Ishikawa (cell line): ENCODE measurements at regions not wholly inside any gene's neighbourhood (a gene's known extent, or its start where the extent isn't known, plus 50 kb on each side); places are given as distances from the start of the nearest gene placed in this dataset.

Experiments used
- CEBPB ChIP-seq: IDR thresholded peaks from 2 replicates; pipeline ENCODE4 v1.6.1; 2012
- RAD21 ChIP-seq: IDR thresholded peaks from 2 replicates; pipeline ENCODE4 v1.6.1; 2012; ENCODE audit warnings: low read depth
- TEAD4 ChIP-seq: IDR thresholded peaks from 2 replicates; pipeline ENCODE4 v1.6.1; 2012
- USF1 ChIP-seq: IDR thresholded peaks from 2 replicates; pipeline ENCODE4 v1.6.1; 2012

GRCh38 chr2:21220930-21221329 is 97.2 kb downstream of the TDRD15 start:
- TF ChIP-seq USF1 (no peak), CEBPB (no peak), RAD21 (no peak), TEAD4 (no peak)
